ENCODE measurements at regions not wholly inside any gene's neighbourhood (a gene's known extent, or its start where the extent isn't known, plus 50 kb on each side); places are given as distances from the start of the nearest gene placed in this dataset. TPM values are rescaled to one million over a fixed set of nuclear protein-coding genes. Genes with fewer than 3 reads are reported as not detected.

Small RNA genes in the stretch of these regions (small RNA-seq; reads per million reads assigned to genes)
- not detected for gene HMGB1P35 (ENCODE audit: low replicate concordance)

Measured in GM23338 (cell line).